Activated CD4-positive, alpha-beta T cell treated with anti-CD3 and anti-CD28 coated beads, Interleukin-10, Interleukin-2, amounts not matched to agents 100 ng/mL and 50 ng/mL, durations not matched to agents 16 hours and 8 hours (primary cell): ENCODE measurements at regions not wholly inside any gene's neighbourhood (a gene's known extent, or its start where the extent isn't known, plus 50 kb on each side); places are given as distances from the start of the nearest gene placed in this dataset.

Source experiments
- DNase-seq: peaks from one replicate; pipeline ENCODE4 v3.0.0-alpha.2; 2020

- DNase-seq = no peak
Measured at GRCh38 chr14:62027958-62028357, 265.7 kb downstream of the SNAPC1 start.

DNA sequence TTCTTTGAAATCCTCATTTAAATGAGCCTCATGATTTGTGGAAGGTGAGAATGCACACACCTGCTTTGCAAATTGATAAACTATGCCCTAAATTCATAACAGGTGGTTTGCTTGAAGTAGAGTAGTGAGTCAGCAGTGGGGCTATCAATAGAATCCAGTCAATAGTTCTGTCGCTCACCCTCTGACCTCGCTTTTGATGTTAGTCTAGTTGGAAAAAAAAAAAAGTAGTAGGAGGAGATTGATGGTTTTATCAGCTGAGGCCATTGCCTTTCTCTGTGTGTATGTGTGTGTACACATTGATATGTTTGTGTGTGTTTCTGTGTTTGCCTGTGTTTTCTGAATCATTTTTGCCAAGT is 267.3 kb downstream of the SNAPC1 start:
- no peak for DNase-seq

DNA sequence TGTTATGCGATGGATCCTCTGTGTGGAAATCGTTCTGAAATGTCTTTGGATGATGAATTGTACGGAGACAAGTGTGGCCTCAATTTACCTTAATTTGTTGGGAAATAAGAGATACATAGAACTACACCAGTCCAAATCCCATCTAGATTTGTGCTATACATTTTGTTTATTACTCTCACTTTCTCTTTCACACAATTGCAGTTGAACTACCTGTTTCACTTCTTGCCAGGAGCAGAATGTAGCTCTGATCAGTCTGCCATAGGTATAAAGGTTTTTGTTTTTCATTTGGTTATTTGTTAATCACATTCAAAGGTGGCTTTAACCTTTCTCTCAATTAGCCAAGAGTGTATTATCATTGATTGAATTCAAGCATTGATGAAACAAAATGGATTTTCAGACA is 268.2 kb downstream of the SNAPC1 start:
- no peak for DNase-seq

DNA sequence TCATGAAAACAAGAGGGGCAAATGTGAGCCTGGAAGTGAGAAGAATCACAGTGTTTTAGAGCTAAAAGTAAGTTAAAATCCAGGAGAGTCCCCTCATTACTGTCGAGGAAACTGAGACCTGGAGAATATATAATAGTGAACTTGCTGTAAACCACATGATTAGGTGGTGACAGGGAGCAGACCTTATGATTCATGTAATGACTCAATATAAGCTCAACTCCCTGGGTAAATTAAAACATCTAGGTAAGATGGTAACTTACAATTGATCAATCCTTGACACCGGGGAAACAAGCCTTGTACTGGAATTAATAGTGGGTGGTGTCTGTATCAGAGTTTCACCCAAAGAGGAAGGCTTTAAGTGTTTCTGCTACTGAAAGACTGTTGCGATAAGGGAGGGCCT is 269.3 kb downstream of the SNAPC1 start:
- DNase-seq = no peak

- DNase-seq = no peak
Measured at GRCh38 chr14:62053188-62053587, 291.0 kb downstream of the SNAPC1 start.

DNA sequence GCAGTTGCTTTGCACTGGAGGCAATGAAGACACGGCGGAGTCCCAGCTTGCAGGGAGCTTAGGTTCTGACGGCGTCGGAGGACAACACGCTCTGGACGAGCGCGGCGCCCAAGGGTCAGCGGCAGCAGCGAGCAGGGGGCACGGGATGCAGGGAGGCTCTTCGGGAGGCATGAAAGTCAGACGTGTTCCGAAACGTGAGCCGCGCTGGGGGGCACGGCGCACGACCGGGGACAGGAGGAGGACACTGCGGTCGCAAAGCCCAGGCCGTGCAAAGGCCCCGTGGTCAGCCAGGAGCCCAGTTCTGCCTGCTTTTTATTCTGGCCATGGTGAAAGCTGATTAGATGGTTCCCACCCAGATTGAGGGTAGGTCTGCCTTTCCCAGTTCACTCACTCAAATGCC is 294.6 kb downstream of the SNAPC1 start:
- no peak for DNase-seq

DNA sequence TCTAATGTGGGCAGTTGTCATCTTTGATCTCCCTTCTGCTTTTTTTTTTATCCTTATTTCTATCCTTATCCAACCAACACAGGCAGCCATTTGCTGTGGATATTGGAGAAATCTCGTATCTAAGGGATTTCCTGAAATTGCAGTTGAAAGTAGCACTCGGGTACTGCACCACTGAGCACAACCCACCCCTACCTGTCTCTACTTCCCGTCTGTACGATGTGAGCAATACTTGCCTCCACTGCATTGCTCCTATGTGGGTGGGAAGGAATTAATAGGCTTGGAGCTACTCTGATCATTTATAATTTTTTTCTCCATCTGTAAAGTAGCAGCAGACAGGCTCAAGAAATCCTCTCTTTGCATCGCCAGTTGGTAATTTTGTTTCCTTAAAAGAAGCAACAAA is 300.4 kb downstream of the SNAPC1 start:
- no peak for DNase-seq

GRCh38 chr14:62064751-62065323 is 302.6 kb downstream of the SNAPC1 start:
- no peak for DNase-seq

- DNase-seq = no peak
Measured at GRCh38 chr14:62066304-62066703, 304.1 kb downstream of the SNAPC1 start.

- no peak for DNase-seq
Measured at GRCh38 chr14:62071039-62071438, 308.8 kb downstream of the SNAPC1 start.

DNA sequence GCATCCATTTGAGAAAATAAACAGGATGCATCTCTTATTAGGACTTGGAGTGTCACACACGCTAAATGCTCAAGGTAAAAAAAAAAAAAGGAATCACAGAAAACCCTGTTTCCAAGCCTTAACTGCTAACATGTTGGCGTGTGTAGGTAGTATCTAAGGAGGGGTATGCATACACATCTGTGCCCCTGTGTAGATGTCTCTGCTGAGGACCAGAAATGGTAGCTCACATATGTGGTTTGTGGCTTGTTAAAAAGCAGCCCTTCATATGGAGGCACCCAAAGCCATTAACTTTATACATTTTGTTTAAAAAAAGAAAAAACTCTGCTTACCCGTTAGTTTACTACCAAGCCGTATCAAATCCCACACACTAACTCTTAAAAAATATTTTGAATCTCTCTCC is 314.1 kb downstream of the SNAPC1 start:
- no peak for DNase-seq

DNA sequence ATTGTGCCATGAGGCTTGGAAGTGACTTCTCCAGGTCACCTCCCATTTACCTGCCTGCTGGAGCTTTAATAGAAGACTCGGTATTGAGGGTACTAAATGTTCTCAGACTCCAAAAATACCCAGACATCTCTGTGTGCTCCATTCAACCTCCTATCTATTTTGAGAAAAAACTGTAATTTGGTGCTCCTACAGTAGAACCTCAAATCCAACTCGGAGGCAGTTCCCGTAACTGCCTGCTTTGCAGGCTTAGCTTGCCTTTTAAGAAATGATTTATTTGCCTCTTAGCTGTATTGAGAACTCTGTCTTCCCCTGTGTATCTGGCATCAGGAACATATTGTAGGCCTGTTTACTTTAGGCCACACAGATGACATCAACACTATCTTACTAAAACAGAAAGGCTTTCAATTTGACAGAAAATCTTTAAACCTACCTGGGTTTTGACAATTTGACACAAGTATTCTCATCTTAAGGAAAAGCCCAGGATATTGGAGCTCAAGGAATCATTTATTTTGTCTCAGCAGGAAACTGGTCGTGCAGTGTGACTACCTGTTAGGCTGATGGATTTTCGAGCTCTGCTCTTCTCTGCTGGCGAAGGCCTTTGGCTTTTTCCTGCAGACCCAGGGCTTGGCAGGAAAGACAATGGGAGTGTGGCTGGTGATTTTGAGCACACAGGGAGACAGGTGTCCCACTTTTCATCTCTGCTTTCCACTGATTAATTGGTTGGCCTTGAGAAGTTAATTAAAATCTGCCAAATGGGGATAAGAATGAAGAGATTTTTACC is 314.8 kb downstream of the SNAPC1 start:
- DNase-seq = no peak

DNA sequence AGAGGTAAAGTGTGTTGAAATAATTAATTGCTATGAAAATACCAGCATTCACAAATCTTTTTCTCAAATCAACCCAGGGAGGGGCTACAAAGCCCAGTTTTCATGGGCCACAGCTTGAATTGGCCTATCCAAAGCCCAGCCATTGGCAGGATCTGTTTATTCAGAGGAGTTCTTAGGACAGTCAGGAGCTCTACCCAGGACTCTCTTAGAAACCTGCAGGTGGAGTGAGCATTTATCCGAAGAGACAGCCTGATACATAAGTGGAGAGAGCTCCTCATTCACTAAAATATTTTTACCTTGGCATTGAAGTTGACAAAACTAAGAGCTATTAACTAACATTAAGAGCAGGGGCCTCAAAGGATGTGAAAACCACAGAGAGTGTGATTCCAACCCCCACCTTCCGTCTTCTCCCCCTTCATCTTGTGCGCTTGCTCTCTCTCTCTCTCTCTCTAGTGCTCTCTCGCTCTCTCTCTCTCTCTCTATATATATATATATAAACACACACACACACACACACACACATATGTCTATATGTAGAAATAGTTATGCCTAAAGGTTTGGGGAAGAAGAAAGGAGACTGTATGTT is 315.5 kb downstream of the SNAPC1 start:
- no peak for DNase-seq

DNA sequence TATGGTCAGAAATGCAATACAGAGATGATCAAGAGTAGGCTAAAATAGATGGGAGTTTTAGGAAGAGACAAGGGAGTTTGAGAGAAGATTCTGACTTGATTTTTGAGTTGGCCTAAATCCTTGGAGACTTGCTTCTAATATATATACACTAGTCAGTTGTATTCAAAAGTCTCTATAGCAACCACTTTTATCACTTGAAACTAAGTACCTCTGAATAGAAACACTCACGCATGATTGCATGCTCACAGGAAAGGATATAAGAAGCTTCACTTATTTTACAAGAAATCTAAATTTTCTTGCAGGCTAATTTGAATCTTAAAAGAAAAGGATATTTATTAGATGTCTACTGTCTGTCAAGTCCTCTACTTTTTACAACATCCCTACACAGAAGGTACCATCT is 316.8 kb downstream of the SNAPC1 start:
- no peak for DNase-seq

DNA sequence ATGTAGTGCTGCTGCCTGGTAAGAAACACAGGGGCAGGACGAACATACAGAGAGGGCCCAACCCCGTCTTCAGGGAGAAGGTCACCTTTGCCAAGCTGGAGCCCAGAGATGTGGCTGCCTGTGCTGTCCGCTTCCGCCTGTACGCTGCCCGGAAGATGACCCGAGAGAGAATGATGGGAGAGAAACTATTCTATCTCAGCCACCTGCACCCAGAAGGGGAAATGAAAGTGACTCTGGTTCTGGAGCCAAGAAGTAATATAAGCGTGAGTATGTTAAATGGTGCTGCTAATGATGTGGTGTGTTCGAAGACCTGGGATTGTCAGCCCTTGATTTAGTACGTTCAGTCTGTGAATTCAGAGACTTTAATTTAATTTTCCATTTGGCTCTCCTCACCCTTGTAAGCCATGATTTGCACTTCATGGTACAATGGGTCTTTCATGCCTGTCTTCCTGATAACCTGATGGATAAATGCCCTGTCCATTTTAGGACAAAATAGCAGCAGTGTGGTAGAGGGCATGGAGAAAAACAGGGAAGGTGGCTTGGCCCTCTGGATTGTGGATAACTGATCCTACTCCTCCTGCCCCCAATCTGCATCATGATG is 318.9 kb downstream of the SNAPC1 start:
- DNase-seq = no peak

- no peak for DNase-seq
Measured at GRCh38 chr14:62081951-62082350, 319.7 kb downstream of the SNAPC1 start.

DNA sequence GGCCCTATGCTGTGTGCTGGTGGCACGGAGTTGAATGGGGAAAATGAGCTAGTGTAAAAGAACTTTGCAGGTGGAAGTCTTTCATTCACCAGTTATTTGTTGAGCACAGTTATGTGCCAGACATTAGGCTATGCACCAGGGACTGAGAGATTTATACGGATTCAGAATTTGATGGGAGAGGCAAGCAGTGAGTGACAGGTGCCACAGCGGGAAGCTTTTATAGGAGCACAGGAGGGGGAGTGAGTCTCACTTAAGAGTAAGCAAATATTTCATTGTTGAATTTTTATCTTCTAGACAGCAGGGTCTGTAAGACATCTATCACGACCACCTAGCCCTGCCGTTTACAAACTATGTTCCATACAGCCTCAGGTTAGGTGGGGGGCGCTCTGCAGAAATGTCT is 320.6 kb downstream of the SNAPC1 start:
- DNase-seq = no peak

- DNase-seq = no peak
Measured at GRCh38 chr14:62084020-62084419, 321.8 kb downstream of the SNAPC1 start.

DNA sequence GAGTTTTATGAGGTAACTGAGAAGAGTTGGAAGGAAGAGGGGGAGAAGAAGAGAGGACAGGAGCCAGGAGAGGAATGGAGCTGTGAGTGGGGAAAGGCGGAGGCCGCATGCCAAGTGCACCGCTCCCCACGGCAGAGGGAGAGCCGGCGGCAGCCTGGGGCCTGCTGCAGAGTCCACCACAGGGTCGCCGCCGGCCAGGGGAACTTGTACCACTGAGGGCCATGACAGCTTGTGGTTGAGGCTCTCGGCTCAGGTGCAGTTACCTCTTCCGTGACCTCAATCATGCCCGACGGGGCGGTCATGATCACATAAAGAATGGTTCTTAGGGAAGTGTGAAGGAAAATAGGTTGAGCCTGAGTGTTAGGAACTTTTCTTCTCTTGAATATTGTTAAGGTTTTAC is 325.0 kb downstream of the SNAPC1 start:
- no peak for DNase-seq

GRCh38 chr14:62093736-62094135 is 331.5 kb downstream of the SNAPC1 start:
- DNase-seq = no peak

DNA sequence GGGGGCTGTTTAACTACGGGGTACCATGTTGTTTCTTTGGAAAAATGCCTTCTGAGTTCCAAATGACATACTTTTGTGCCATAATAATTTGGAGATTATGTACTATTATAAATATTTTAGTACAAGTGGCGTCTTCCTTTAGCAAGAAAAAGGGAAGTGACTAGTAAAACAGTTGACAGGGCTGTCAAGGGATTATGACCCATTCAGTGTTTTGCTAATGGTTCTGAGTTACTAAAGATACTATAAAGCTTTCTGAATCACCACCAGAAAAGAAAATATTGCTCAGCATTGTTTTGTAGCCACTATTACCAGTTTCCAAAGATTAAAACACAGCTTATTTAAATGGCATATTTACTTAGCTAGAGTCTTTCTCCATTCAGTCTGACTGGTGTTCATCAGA is 334.9 kb downstream of the SNAPC1 start:
- DNase-seq = no peak

DNA sequence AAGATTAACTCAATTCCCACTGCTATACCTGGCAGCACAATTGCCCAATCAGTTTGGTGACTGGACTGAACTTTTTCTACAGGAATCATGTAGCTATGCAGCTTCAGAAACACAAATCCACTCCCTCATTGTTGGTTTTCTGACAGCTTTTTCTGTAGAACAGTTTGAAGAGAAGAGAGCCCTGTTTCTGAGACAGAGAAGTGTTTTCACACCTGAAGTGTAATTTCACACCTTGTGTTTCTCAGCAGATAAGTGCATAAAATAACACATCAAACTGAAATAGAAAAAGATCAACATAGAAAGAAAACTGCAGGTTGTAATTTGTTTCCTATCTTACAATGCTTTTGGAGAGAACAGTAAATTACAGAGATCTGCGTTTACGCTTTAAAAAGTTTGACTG is 335.6 kb downstream of the SNAPC1 start:
- DNase-seq = no peak

DNA sequence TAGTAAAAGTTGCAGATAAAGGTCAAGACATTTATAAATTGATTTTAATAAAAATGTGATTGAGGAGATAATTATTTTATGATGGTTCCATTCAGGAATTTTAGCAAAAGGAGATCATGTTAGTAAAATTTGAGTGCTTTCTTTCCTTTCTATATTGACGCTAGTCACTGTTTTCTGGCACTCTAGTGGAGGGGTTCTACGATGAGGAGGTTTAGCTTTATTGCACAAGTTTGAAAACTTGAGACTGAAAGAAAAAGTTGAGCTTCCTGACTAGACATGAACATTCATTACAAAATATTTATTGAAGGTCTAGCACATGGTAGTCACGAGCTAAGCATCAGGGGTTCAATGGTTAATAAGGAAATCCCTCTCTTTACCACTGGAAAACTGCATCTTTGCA is 336.1 kb downstream of the SNAPC1 start:
- no peak for DNase-seq

GRCh38 chr14:62099091-62099490 is 336.9 kb downstream of the SNAPC1 start:
- DNase-seq = no peak
